Thoracic aorta (tissue), 2 donors: ENCODE measurements at regions not wholly inside any gene's neighbourhood (a gene's known extent, or its start where the extent isn't known, plus 50 kb on each side); places are given as distances from the start of the nearest gene placed in this dataset.

ENCODE experiments used
- ATAC-seq: fragments of 150-250 bp; one replicate; pipeline ENCODE4 v1.8.0; 2017; ENCODE audit warnings: low read depth; ENCODE audit not compliant: insufficient number of reproducible peaks, low FRiP score
- DNase-seq: peaks from one replicate; pipeline ENCODE4 v3.0.0-alpha.2; 2020; ENCODE audit warnings: low spot score
- H3K27ac ChIP-seq, 2 donors: fragments of 200-600 bp; sonication (generic); 1 replicate in 1 of 2; 2 replicates in 1 of 2; pipeline ENCODE4 v1.5.1; 2016; ENCODE audit warnings: mild to moderate bottlenecking in 2 of 2, moderate library complexity in 2 of 2
- H3K27me3 ChIP-seq: fragments of 200-600 bp; sonication (generic); replicated peaks from 2 replicates; pipeline ENCODE4 v1.6.0; 2016; ENCODE audit warnings: mild to moderate bottlenecking; ENCODE audit not compliant: insufficient read depth
- H3K36me3 ChIP-seq: fragments of 200-600 bp; sonication (generic); one replicate; pipeline ENCODE4 v1.5.1; 2016
- H3K4me1 ChIP-seq, 2 donors: fragments of 200-600 bp; sonication (generic); 1 replicate in 1 of 2; 2 replicates in 1 of 2; pipeline versions ENCODE4 v1.5.1 to v1.6.0; 2016; ENCODE audit warnings: low read depth in 2 of 2, mild to moderate bottlenecking in 1 of 2; ENCODE audit not compliant: control insufficient read depth in 1 of 2
- H3K4me3 ChIP-seq: fragments of 200-600 bp; sonication (generic); 2 replicates; pipeline ENCODE4 v1.5.1; 2016; ENCODE audit warnings: mild to moderate bottlenecking
- H3K9me3 ChIP-seq: fragments of 200-600 bp; sonication (generic); 2 replicates; pipeline ENCODE4 v1.5.1; 2016
- CTCF ChIP-seq: fragments of 200-600 bp; sonication (generic); IDR thresholded peaks from one replicate; pipeline ENCODE4 v1.5.1; 2019; ENCODE audit warnings: antibody characterized with exemption

- DNase-seq (no peak), ATAC-seq (no peak)
- no peak for TF ChIP-seq CTCF
- Histone ChIP-seq H3K4me1 (no peaks in the 10 kb centered on the region), H3K9me3 (no peaks in the 10 kb centered on the region), H3K36me3 (no peaks in the 10 kb centered on the region), H3K27ac (no peak overlapping the region), H3K4me3 (no peak overlapping the region), H3K27me3 (no peaks in the 10 kb centered on the region)
Measured at GRCh38 chr7:26065652-26066051, 86.3 kb upstream of the NFE2L3 start.

GRCh38 chr7:26066736-26067135 is 85.3 kb upstream of the NFE2L3 start:
- ATAC-seq (no peak), DNase-seq (no peak)
- Histone ChIP-seq H3K27ac (no peak overlapping the region), H3K9me3 (no peaks in the 10 kb centered on the region), H3K36me3 (no peaks in the 10 kb centered on the region), H3K27me3 (no peaks in the 10 kb centered on the region), H3K4me3 (no peak overlapping the region), H3K4me1 (no peaks in the 10 kb centered on the region)
- no peak for TF ChIP-seq CTCF

- ATAC-seq, result no peak
- no peak for TF ChIP-seq CTCF
Measured at GRCh38 chr7:26070290-26070689, 81.7 kb upstream of the NFE2L3 start.

GRCh38 chr7:26071622-26072456 is 80.2 kb upstream of the NFE2L3 start:
- H3K4me1 ChIP-seq, result no peaks in the 10 kb centered on the region
- ATAC-seq (no peak), DNase-seq (no peak)
- no peaks in the 10 kb centered on the region for H3K9me3 ChIP-seq
- no peak overlapping the region for H3K4me3 ChIP-seq
- H3K36me3 ChIP-seq, result no peaks in the 10 kb centered on the region
- no peaks in the 10 kb centered on the region for H3K27me3 ChIP-seq
- TF ChIP-seq CTCF, result no peak
- H3K27ac ChIP-seq, result no peak overlapping the region

More at GRCh38 chr7:26070290-26070689, 81.7 kb upstream of the NFE2L3 start:
- Histone ChIP-seq H3K36me3 (no peaks in the 10 kb centered on the region), H3K4me1 (no peaks in the 10 kb centered on the region), H3K27me3 (no peaks in the 10 kb centered on the region), H3K4me3 (no peak overlapping the region), H3K27ac (no peak overlapping the region), H3K9me3 (no peaks in the 10 kb centered on the region)
- no peak for DNase-seq

GRCh38 chr7:26073041-26073440 is 79.0 kb upstream of the NFE2L3 start:
- no peak overlapping the region for H3K27ac ChIP-seq
- H3K4me1 ChIP-seq, result no peaks in the 10 kb centered on the region
- no peak for TF ChIP-seq CTCF
- no peak overlapping the region for H3K4me3 ChIP-seq
- DNase-seq (no peak), ATAC-seq (no peak)
- H3K9me3 ChIP-seq, result no peaks in the 10 kb centered on the region
- no peaks in the 10 kb centered on the region for H3K36me3 ChIP-seq
- no peaks in the 10 kb centered on the region for H3K27me3 ChIP-seq
